ENCODE measurements at regions not wholly inside any gene's neighbourhood (a gene's known extent, or its start where the extent isn't known, plus 50 kb on each side); places are given as distances from the start of the nearest gene placed in this dataset.

DNA sequence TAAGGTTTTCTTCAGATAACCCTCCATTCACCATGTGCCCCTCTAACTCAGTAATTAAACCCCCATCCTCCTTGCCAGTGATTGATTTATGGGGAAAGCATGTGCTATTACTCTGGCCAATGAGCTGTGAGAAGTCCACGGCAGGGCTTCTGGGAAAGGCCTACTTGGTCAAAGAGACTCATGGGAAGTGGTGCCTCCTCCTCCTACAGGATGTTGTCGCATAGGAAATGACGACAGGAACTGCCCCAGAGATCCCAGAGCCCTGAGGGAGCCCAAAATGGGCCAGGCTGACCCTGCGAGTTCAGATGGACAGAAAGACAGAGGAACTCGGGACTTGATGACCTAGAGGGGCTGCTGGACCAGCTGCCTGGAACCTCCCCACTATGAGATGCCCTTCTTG is 938.1 kb upstream of the TMEM132C start (continued):
- TF ChIP-seq, protein P1, sequence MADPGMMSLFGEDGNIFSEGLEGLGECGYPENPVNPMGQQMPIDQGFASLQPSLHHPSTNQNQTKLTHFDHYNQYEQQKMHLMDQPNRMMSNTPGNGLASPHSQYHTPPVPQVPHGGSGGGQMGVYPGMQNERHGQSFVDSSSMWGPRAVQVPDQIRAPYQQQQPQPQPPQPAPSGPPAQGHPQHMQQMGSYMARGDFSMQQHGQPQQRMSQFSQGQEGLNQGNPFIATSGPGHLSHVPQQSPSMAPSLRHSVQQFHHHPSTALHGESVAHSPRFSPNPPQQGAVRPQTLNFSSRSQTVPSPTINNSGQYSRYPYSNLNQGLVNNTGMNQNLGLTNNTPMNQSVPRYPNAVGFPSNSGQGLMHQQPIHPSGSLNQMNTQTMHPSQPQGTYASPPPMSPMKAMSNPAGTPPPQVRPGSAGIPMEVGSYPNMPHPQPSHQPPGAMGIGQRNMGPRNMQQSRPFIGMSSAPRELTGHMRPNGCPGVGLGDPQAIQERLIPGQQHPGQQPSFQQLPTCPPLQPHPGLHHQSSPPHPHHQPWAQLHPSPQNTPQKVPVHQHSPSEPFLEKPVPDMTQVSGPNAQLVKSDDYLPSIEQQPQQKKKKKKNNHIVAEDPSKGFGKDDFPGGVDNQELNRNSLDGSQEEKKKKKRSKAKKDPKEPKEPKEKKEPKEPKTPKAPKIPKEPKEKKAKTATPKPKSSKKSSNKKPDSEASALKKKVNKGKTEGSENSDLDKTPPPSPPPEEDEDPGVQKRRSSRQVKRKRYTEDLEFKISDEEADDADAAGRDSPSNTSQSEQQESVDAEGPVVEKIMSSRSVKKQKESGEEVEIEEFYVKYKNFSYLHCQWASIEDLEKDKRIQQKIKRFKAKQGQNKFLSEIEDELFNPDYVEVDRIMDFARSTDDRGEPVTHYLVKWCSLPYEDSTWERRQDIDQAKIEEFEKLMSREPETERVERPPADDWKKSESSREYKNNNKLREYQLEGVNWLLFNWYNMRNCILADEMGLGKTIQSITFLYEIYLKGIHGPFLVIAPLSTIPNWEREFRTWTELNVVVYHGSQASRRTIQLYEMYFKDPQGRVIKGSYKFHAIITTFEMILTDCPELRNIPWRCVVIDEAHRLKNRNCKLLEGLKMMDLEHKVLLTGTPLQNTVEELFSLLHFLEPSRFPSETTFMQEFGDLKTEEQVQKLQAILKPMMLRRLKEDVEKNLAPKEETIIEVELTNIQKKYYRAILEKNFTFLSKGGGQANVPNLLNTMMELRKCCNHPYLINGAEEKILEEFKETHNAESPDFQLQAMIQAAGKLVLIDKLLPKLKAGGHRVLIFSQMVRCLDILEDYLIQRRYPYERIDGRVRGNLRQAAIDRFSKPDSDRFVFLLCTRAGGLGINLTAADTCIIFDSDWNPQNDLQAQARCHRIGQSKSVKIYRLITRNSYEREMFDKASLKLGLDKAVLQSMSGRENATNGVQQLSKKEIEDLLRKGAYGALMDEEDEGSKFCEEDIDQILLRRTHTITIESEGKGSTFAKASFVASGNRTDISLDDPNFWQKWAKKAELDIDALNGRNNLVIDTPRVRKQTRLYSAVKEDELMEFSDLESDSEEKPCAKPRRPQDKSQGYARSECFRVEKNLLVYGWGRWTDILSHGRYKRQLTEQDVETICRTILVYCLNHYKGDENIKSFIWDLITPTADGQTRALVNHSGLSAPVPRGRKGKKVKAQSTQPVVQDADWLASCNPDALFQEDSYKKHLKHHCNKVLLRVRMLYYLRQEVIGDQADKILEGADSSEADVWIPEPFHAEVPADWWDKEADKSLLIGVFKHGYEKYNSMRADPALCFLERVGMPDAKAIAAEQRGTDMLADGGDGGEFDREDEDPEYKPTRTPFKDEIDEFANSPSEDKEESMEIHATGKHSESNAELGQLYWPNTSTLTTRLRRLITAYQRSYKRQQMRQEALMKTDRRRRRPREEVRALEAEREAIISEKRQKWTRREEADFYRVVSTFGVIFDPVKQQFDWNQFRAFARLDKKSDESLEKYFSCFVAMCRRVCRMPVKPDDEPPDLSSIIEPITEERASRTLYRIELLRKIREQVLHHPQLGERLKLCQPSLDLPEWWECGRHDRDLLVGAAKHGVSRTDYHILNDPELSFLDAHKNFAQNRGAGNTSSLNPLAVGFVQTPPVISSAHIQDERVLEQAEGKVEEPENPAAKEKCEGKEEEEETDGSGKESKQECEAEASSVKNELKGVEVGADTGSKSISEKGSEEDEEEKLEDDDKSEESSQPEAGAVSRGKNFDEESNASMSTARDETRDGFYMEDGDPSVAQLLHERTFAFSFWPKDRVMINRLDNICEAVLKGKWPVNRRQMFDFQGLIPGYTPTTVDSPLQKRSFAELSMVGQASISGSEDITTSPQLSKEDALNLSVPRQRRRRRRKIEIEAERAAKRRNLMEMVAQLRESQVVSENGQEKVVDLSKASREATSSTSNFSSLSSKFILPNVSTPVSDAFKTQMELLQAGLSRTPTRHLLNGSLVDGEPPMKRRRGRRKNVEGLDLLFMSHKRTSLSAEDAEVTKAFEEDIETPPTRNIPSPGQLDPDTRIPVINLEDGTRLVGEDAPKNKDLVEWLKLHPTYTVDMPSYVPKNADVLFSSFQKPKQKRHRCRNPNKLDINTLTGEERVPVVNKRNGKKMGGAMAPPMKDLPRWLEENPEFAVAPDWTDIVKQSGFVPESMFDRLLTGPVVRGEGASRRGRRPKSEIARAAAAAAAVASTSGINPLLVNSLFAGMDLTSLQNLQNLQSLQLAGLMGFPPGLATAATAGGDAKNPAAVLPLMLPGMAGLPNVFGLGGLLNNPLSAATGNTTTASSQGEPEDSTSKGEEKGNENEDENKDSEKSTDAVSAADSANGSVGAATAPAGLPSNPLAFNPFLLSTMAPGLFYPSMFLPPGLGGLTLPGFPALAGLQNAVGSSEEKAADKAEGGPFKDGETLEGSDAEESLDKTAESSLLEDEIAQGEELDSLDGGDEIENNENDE (IDR thresholded peaks at IDR 0.05; ENCODE audit: insufficient replicate concordance, low read length), result no peak
- TF ChIP-seq EGR1 (IDR thresholded peaks at IDR 0.05; ENCODE audit: borderline replicate concordance, low read depth, low read length), result no peak
- no peak for TF ChIP-seq NANOG (IDR thresholded peaks at IDR 0.05; ENCODE audit: insufficient read depth, low read depth, low read length, poor library complexity, severe bottlenecking)
- TF ChIP-seq RAD21 (IDR thresholded peaks at IDR 0.05 in 1 of 2, conservative IDR thresholded peaks at IDR 0.05 in 1 of 2; ENCODE audit: low read depth in 2 of 2, low read length in 2 of 2), result no peak
- no peak for TF ChIP-seq TAF7 (optimal IDR thresholded peaks at IDR 0.05; ENCODE audit: borderline replicate concordance, low read depth, low read length)
- no peak for TF ChIP-seq BACH1 (IDR thresholded peaks at IDR 0.05; ENCODE audit: low read length)
- TF ChIP-seq SP1 (IDR thresholded peaks at IDR 0.05; ENCODE audit: low read depth, low read length), result no peak
- no peak for TF ChIP-seq RNF2 (IDR thresholded peaks at IDR 0.05; ENCODE audit: borderline replicate concordance, low read depth, low read length, missing control alignments, poor library complexity, severe bottlenecking)
- no peak for TF ChIP-seq SRF (IDR thresholded peaks at IDR 0.05; ENCODE audit: low read depth, low read length)
- no peak for TF ChIP-seq FOSL1 (IDR thresholded peaks at IDR 0.05; ENCODE audit: insufficient read depth, low read depth, low read length)
